LNCaP clone FGC (cell line): ENCODE measurements at regions not wholly inside any gene's neighbourhood (a gene's known extent, or its start where the extent isn't known, plus 50 kb on each side); places are given as distances from the start of the nearest gene placed in this dataset.

Experiments
- DNase-seq: peaks from one replicate; pipeline ENCODE4 v3.0.0-alpha.2; 2011; ENCODE audit warnings: low read depth
- H3K4me3 ChIP-seq: 2 replicates; pipeline ENCODE4 v1.5.1; 2011; ENCODE audit warnings: mild to moderate bottlenecking, low read depth, low read length, control low read depth
- CTCF ChIP-seq: IDR thresholded peaks from 2 replicates; pipeline ENCODE4 v1.5.1; 2012; ENCODE audit warnings: mild to moderate bottlenecking; ENCODE audit not compliant: control insufficient read depth, insufficient read depth; ENCODE audit errors: extremely low read depth

GRCh38 chr1:198101716-198102453 is 54.9 kb upstream of the NEK7 start:
- DNase-seq, result no peak
- TF ChIP-seq CTCF, result no peak
- no peak overlapping the region for H3K4me3 ChIP-seq

- no peak for DNase-seq
- no peak for TF ChIP-seq CTCF
- no peak overlapping the region for H3K4me3 ChIP-seq
Observed at GRCh38 chr1:198102454-198102827, 54.4 kb upstream of the NEK7 start.

- no peak for DNase-seq
- no peak overlapping the region for H3K4me3 ChIP-seq
- TF ChIP-seq CTCF, result no peak
Observed at GRCh38 chr1:198105185-198105584, 51.6 kb upstream of the NEK7 start.

GRCh38 chr1:198106011-198106410 is 50.8 kb upstream of the NEK7 start:
- no peak for DNase-seq
- no peak for TF ChIP-seq CTCF
- H3K4me3 ChIP-seq, result no peak overlapping the region
